Mucosa of descending colon (tissue), 3 donors: ENCODE measurements at regions not wholly inside any gene's neighbourhood (a gene's known extent, or its start where the extent isn't known, plus 50 kb on each side); places are given as distances from the start of the nearest gene placed in this dataset.

Source experiments
- ATAC-seq: fragments of 200-7000 bp; cut with Tn5 transposase; one replicate; pipeline ENCODE4 v1.9.1; 2020; ENCODE audit warnings: mild to moderate bottlenecking, moderate library complexity
- DNase-seq, 3 donors: peaks; one replicate each; pipeline ENCODE4 v3.0.0-alpha.2; 2020
- H3K36me3 ChIP-seq: fragments of 200-600 bp; one replicate; pipeline ENCODE4 v1.8.0; 2021; ENCODE audit warnings: low read depth, mild to moderate bottlenecking
- H3K4me1 ChIP-seq: fragments of 200-600 bp; one replicate; pipeline ENCODE4 v1.8.0; 2021; ENCODE audit warnings: low read depth, mild to moderate bottlenecking
- H3K4me3 ChIP-seq: fragments of 200-600 bp; one replicate; pipeline ENCODE4 v1.8.0; 2021; ENCODE audit warnings: mild to moderate bottlenecking
- H3K9me3 ChIP-seq: fragments of 200-600 bp; one replicate; pipeline ENCODE4 v1.8.0; 2021; ENCODE audit warnings: mild to moderate bottlenecking
- intact Hi-C, 2 donors: fragments of 100-400 bp; cut with DNase I in 1 of 2; cut with micrococcal nuclease in 1 of 2; formaldehyde crosslinking; loops; one replicate each; pipeline versions ENCODE4 v1.11.0 to v1.11.1; 2022; cut with DNase I, micrococcal nuclease
- TF ChIP-seq, protein P1 (sequence below): fragments of 200-600 bp; IDR thresholded peaks from one replicate; pipeline ENCODE4 v1.8.0; 2022; ENCODE audit warnings: antibody characterized with exemption, mild to moderate bottlenecking
- donor health status: DM: no; HTN: no; CAD: no; lungs with moderate emphysema.
- donor health status: DM: no; HTN: no; CAD: no.
- donor health status: DM: no; HTN: yes; CAD: no.

- Histone ChIP-seq H3K4me1 (no peaks in the 10 kb centered on the region), H3K4me3 (no peak overlapping the region), H3K36me3 (no peaks in the 10 kb centered on the region), H3K9me3 (no peaks in the 10 kb centered on the region)
- TF ChIP-seq, protein P1, sequence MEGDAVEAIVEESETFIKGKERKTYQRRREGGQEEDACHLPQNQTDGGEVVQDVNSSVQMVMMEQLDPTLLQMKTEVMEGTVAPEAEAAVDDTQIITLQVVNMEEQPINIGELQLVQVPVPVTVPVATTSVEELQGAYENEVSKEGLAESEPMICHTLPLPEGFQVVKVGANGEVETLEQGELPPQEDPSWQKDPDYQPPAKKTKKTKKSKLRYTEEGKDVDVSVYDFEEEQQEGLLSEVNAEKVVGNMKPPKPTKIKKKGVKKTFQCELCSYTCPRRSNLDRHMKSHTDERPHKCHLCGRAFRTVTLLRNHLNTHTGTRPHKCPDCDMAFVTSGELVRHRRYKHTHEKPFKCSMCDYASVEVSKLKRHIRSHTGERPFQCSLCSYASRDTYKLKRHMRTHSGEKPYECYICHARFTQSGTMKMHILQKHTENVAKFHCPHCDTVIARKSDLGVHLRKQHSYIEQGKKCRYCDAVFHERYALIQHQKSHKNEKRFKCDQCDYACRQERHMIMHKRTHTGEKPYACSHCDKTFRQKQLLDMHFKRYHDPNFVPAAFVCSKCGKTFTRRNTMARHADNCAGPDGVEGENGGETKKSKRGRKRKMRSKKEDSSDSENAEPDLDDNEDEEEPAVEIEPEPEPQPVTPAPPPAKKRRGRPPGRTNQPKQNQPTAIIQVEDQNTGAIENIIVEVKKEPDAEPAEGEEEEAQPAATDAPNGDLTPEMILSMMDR = no peak
- intact Hi-C loops = no loop called here
- ATAC-seq = no peak
- no peak for DNase-seq
These were observed 140.0 kb downstream of the GRIN2B start for GRCh38 chr12:13841358-13841757.

GRCh38 chr12:13839365-13840336 is 141.8 kb downstream of the GRIN2B start:
- no peak for DNase-seq
- TF ChIP-seq, protein P1 = no peak
- Histone ChIP-seq H3K9me3 (no peaks in the 10 kb centered on the region), H3K4me1 (no peaks in the 10 kb centered on the region), H3K36me3 (no peaks in the 10 kb centered on the region), H3K4me3 (no peak overlapping the region)
- intact Hi-C loops = no loop called here
- ATAC-seq = no peak

- TF ChIP-seq, protein P1 = no peak
- H3K36me3 ChIP-seq = no peaks in the 10 kb centered on the region
- H3K9me3 ChIP-seq = no peaks in the 10 kb centered on the region
- H3K4me3 ChIP-seq = no peak overlapping the region
- DNase-seq = no peak
- no peak for ATAC-seq
- no peaks in the 10 kb centered on the region for H3K4me1 ChIP-seq
- intact Hi-C loops = no loop called here
These were observed 145.3 kb downstream of the GRIN2B start for GRCh38 chr12:13836099-13836498.

DNA sequence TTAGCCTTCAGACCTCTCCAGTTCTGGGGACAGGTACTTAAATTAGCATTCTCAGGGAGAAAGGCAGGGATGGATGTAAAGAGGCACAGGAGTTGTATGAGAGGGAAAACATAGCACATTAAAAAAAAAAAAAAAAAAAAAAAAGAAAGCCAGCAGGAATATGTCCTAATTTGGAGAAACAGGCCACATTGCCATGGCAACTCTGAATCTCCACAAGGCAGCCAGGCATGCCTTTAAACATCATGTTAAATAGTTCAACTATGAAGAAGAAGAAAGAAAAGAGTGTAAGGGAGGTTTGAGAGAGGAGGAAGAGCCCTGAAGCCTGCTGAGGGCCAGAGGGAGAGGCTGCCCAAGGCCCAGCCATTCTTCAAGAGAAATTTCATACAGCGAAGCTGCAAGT is 145.8 kb downstream of the GRIN2B start:
- TF ChIP-seq, protein P1 = no peak
- no peak overlapping the region for H3K4me3 ChIP-seq

GRCh38 chr12:13834241-13834640 is 147.2 kb downstream of the GRIN2B start:
- Histone ChIP-seq H3K36me3 (no peaks in the 10 kb centered on the region), H3K9me3 (no peaks in the 10 kb centered on the region), H3K4me1 (no peaks in the 10 kb centered on the region), H3K4me3 (no peak overlapping the region)
- intact Hi-C loops = no loop called here
- TF ChIP-seq, protein P1 = no peak
- ATAC-seq = no peak
- DNase-seq = no peak

More for the DNA sequence above, 145.8 kb downstream of the GRIN2B start:
- no peak for DNase-seq
- Histone ChIP-seq H3K36me3 (no peaks in the 10 kb centered on the region), H3K4me1 (no peaks in the 10 kb centered on the region), H3K9me3 (no peaks in the 10 kb centered on the region)
- intact Hi-C loops = no loop called here
- no peak for ATAC-seq
